Neural crest cell (in vitro differentiated cells): ENCODE measurements at regions not wholly inside any gene's neighbourhood (a gene's known extent, or its start where the extent isn't known, plus 50 kb on each side); places are given as distances from the start of the nearest gene placed in this dataset.

ENCODE experiments used
- DNase-seq: peaks from one replicate; pipeline ENCODE4 v3.0.0; 2021; ENCODE audit warnings: low read depth, mixed read lengths, low spot score
- H3K27ac Mint-ChIP-seq: one replicate; pipeline ENCODE4 v1.8.0; 2021; ENCODE audit warnings: mild to moderate bottlenecking, mixed read lengths; ENCODE audit not compliant: unreplicated experiment
- H3K27me3 Mint-ChIP-seq: 2 replicates; pipeline ENCODE4 v1.8.0; 2021; ENCODE audit warnings: low read depth, mild to moderate bottlenecking, mixed read lengths
- H3K36me3 Mint-ChIP-seq: 2 replicates; pipeline ENCODE4 v1.8.0; 2021; ENCODE audit warnings: low read depth, mild to moderate bottlenecking, mixed read lengths
- H3K4me1 Mint-ChIP-seq: 2 replicates; pipeline ENCODE4 v1.8.0; 2021; ENCODE audit warnings: mixed read lengths
- H3K4me3 Mint-ChIP-seq: one replicate; pipeline ENCODE4 v1.8.0; 2021; ENCODE audit warnings: mild to moderate bottlenecking, mixed read lengths
- H3K9me3 Mint-ChIP-seq: 2 replicates; pipeline ENCODE4 v1.8.0; 2021; ENCODE audit warnings: mixed read lengths
- TF ChIP-seq, protein P1 (sequence below): fragments of 200-600 bp; sonication (generic); conservative IDR thresholded peaks from 2 replicates; pipeline ENCODE4 v1.5.0; 2021; ENCODE audit warnings: antibody characterized with exemption, mild to moderate bottlenecking

DNA sequence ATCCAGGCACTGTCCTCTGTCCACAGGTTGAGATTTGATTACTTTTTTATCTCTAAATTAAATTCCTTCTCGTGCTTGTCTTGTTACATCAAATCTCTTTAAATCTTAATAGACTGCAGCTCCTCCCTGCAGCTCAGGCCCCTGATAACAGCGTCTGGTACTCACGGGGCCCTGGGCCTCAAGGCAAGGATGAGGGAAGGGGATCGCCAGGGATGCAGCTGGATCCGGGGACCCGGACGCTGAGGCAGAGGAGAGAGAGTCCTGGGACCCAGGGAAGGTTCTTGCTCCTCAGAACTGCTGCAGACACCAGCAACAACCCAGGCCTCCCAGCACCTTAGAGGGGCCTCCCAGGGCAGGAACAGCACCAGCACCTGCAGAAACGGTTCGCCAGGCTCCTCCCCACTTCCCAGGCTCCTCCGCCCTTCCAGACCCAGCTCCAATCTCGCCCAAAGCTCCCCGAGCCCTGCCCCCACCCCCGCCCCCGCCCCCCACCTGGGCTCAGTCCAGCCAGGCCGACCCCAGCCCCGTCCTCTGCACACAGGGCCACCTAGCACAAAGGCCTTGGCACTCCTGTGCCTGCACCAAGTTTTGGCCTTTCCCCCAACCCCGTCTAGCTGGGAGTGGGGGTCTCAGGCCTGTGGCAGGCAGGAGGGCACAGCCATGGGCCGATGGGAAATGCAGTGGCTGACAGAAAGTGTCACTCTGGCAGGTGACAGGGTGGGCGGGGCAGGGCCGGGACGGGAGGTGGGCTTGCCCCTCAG, 60.3 kb upstream of the GALNT9 start:
- no peak overlapping the region for H3K27ac Mint-ChIP-seq
- no peak overlapping the region for H3K4me3 Mint-ChIP-seq
- TF ChIP-seq, protein P1, sequence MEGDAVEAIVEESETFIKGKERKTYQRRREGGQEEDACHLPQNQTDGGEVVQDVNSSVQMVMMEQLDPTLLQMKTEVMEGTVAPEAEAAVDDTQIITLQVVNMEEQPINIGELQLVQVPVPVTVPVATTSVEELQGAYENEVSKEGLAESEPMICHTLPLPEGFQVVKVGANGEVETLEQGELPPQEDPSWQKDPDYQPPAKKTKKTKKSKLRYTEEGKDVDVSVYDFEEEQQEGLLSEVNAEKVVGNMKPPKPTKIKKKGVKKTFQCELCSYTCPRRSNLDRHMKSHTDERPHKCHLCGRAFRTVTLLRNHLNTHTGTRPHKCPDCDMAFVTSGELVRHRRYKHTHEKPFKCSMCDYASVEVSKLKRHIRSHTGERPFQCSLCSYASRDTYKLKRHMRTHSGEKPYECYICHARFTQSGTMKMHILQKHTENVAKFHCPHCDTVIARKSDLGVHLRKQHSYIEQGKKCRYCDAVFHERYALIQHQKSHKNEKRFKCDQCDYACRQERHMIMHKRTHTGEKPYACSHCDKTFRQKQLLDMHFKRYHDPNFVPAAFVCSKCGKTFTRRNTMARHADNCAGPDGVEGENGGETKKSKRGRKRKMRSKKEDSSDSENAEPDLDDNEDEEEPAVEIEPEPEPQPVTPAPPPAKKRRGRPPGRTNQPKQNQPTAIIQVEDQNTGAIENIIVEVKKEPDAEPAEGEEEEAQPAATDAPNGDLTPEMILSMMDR = no peak
- no peak for DNase-seq
- no peaks in the 10 kb centered on the region for H3K36me3 Mint-ChIP-seq
- H3K9me3 Mint-ChIP-seq = peaks cover 2% of the 10 kb centered on the region
- peaks cover 50% of the 10 kb centered on the region for H3K27me3 Mint-ChIP-seq
- no peaks in the 10 kb centered on the region for H3K4me1 Mint-ChIP-seq

DNA sequence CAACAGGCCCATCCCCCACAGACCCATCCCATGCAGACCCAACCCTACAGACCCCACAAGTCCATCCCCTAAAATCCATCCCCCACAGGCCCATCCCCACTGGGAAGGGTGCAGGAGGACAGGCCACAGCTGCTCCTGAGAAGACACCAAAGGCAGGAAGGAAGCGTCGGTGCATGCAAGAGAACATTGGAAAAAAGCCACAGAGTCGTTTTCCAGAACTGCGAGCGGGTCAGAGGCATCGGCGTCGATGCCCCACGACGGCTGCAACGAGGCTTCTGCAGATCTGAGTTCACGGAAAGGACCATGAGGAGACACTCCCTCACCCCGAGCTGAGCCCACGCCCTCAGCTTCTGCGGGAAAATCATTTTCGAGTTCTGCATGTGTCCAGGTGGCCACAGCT, 59.6 kb upstream of the GALNT9 start:
- TF ChIP-seq, protein P1 = no peak
- Mint-ChIP-seq H3K36me3 (no peaks in the 10 kb centered on the region), H3K9me3 (no peaks in the 10 kb centered on the region), H3K4me1 (no peaks in the 10 kb centered on the region), H3K27ac (no peak overlapping the region), H3K27me3 (peaks cover 45% of the 10 kb centered on the region), H3K4me3 (no peak overlapping the region)
- DNase-seq = no peak

DNA sequence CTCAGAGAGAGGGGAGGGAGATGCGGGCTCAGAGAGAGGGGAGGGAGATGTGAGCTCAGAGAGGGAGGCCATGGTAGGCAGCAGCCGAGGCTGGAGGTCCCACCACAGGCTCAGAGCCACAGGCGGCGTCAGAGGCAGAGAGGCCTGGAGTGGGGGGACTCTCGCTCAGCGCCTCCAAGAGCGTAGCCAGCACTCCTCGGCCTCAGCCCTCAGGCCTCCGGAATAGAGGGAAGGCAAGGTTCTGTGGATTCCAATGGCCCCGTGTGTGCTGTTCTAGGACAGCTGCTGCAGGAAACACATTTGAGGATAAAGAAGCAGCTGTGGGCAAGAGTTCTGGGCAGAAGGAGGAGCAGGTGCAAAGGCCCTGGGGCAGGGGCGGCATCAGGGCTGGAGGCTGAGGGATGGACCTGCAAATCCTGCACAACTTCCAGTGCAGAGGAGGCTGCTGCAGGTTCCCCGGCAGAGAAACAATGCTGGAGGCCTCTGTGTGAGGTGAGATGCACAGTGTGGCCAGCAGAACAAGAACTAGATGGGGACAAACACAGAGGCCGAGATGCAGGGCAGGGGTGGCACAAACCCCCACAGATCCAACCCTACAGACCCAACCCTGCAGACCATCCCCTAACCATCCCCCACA, 59.1 kb upstream of the GALNT9 start:
- no peaks in the 10 kb centered on the region for H3K4me1 Mint-ChIP-seq
- DNase-seq = no peak
- no peak overlapping the region for H3K4me3 Mint-ChIP-seq
- TF ChIP-seq, protein P1 = no peak
- H3K27me3 Mint-ChIP-seq = peaks cover 41% of the 10 kb centered on the region
- H3K36me3 Mint-ChIP-seq = no peaks in the 10 kb centered on the region
- H3K27ac Mint-ChIP-seq = no peak overlapping the region
- no peaks in the 10 kb centered on the region for H3K9me3 Mint-ChIP-seq

DNA sequence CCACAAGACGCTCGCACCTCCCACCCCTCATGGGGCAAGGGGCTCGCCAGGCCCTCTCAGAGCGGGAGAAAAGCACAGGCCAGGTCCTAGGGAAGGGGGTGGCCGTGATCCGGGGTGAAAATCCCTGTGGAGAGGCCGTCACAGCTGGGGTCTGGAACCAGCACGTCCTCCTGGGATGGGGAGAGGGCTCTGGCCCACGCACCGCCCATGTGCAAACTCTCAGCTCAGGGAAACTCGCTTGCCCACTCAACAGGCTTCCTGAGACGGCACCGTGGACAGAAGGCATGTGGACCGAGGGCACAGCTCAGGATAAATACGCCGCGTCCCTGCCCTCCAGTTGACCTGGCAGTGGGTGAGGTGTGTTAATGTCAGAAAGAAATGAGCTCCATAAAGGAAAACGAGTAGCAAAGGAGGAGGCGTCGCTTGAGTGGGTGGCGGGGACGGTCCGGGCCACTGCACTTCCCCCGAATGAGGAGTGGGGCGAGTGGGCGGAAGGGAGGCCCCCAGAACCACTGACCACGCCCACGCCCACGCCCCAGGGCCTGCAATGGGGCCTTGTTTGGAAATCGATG, 57.6 kb upstream of the GALNT9 start:
- H3K4me1 Mint-ChIP-seq = no peaks in the 10 kb centered on the region
- H3K4me3 Mint-ChIP-seq = no peak overlapping the region
- TF ChIP-seq, protein P1 = no peak
- peaks cover 30% of the 10 kb centered on the region for H3K27me3 Mint-ChIP-seq
- no peak overlapping the region for H3K27ac Mint-ChIP-seq
- no peaks in the 10 kb centered on the region for H3K9me3 Mint-ChIP-seq
- DNase-seq = no peak
- no peaks in the 10 kb centered on the region for H3K36me3 Mint-ChIP-seq

DNA sequence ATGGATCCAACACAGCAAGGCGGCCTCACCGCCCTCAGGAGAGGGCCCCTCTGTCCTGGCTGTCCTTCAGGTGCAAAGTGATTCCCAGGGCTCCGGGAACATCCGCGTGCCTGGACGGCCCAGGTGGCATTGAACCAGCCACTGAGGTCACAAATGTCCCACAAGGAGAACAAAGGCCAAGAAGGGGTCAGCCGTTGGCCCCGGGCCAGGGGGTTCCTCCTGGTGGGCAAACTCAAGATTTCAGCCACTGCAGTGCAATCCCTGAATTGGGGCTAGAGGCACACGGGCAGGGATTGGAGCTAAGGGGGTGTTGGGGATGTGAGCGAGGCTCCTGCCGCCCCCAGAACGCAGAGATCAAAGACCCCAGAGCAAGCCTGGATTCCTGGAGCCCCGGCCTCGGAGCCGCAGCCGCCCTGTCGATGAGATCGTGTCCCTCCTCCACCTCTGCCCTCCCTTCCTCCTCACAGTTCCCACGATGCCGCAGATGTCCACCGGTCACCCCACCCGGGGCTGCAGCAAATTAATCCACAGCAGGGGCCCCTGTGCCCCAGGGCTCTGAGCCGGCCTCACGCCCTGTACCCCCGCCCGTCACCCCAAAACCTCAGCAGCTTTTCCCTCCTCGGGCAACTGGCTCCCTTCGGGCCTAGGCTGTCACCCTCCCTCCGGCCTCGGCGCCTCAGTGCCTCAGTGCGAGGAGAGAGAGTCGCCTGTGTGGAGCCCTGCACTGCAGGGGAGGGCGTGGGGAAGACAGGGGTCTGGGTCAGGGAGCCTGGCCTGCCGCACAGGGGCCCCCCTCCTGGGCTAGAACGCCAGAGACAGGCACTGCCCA, 56.7 kb upstream of the GALNT9 start:
- no peaks in the 10 kb centered on the region for H3K4me1 Mint-ChIP-seq

More for the DNA sequence above, 56.7 kb upstream of the GALNT9 start:
- Mint-ChIP-seq H3K36me3 (no peaks in the 10 kb centered on the region), H3K27ac (no peak overlapping the region), H3K9me3 (no peaks in the 10 kb centered on the region), H3K4me3 (no peak overlapping the region), H3K27me3 (peaks cover 25% of the 10 kb centered on the region)
- TF ChIP-seq, protein P1 = no peak
- DNase-seq = no peak
